ENCODE measurements at regions not wholly inside any gene's neighbourhood (a gene's known extent, or its start where the extent isn't known, plus 50 kb on each side); places are given as distances from the start of the nearest gene placed in this dataset.
"Not testable (repeated sequence)": the region's sequence is repeated elsewhere in the genome, so short reads cannot be mapped to it uniquely, and the experiment has no call there.

DNA sequence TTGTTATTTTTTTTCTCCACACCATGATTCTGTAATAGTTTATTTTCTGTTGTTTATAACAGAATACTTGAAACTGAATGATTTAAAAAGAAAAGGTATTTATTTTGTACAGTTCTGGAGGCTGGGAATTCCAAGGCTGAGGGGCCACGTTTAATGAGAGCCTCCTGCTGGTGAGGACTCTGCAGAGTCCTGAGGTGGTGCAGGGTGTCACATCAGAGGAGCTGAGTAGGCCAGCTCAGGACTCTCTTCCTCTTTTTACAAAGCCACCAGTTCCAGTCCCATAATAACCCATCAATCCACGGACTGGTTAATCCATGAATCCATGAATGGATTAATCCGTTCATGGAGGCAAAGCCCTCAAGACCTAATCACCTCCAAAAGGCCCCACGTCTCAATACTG is 71.6 kb downstream of the TFAP2A start:
- WGBS, 5 donors, result 50 to 52% (median 51%) methylated on average over 4 of the region's 4 CpGs
- intact Hi-C loops (cut with DNase I; ENCODE audit: low total_unique reads), result no loop called here
- H3K4me3 ChIP-seq, result no peak overlapping the region

DNA sequence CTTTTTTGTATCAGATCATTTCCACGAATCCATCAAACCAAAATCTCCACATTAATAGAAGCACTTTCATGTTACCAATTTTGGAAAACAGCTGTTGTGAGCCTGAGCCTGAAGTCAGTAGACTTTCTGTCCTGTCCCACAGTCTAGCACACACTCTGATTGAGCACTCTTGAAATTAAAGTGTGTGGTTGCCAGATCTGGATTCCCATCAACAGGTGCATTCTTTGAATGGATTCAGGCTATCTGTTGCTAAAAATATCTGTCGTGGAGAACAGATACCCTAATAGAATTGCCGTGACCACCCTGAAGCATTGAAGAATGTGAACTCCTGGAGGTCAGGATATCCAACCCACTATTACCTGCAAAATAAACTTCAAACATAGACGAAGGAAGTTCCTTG is 73.3 kb downstream of the TFAP2A start:
- H3K36me3 ChIP-seq, result no peaks in the 10 kb centered on the region
- TF ChIP-seq, protein P1, sequence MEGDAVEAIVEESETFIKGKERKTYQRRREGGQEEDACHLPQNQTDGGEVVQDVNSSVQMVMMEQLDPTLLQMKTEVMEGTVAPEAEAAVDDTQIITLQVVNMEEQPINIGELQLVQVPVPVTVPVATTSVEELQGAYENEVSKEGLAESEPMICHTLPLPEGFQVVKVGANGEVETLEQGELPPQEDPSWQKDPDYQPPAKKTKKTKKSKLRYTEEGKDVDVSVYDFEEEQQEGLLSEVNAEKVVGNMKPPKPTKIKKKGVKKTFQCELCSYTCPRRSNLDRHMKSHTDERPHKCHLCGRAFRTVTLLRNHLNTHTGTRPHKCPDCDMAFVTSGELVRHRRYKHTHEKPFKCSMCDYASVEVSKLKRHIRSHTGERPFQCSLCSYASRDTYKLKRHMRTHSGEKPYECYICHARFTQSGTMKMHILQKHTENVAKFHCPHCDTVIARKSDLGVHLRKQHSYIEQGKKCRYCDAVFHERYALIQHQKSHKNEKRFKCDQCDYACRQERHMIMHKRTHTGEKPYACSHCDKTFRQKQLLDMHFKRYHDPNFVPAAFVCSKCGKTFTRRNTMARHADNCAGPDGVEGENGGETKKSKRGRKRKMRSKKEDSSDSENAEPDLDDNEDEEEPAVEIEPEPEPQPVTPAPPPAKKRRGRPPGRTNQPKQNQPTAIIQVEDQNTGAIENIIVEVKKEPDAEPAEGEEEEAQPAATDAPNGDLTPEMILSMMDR (IDR thresholded peaks at IDR 0.05 in 8 of 11, conservative IDR thresholded peaks at IDR 0.05 in 3 of 11), result no peak
- TF ChIP-seq POLR2AphosphoS5 (IDR thresholded peaks at IDR 0.05) (no peak), POLR2A (IDR thresholded peaks at IDR 0.05) (no peak)
- intact Hi-C loops (cut with DNase I; ENCODE audit: low total_unique reads), result no loop called here
- peaks cover 0 to 5% (median 0%) of the 10 kb centered on the region in 7 donors for H3K27me3 ChIP-seq (replicated peaks in 1 of 7)
- no peaks in the 10 kb centered on the region for H3K4me1 ChIP-seq
- H3K4me3 ChIP-seq, result no peak overlapping the region
- H3K9me3 ChIP-seq, result peaks cover 0 to 6% (median 0%) of the 10 kb centered on the region in 8 donors
- DNase-seq, result no peak
- no peak overlapping the region for H3K27ac ChIP-seq
- 68 to 78% (median 74%) methylated on average over 4 of the region's 4 CpGs for WGBS, 5 donors

More for the DNA sequence above, 71.6 kb downstream of the TFAP2A start:
- no peak overlapping the region for H3K27ac ChIP-seq
- no peaks in the 10 kb centered on the region for H3K9me3 ChIP-seq
- H3K27me3 ChIP-seq (replicated peaks in 1 of 7), result peaks cover 0 to 5% (median 0%) of the 10 kb centered on the region in 7 donors
- DNase-seq, result no peak
- H3K36me3 ChIP-seq, result no peaks in the 10 kb centered on the region
- no peaks in the 10 kb centered on the region for H3K4me1 ChIP-seq
- TF ChIP-seq, protein P1 (IDR thresholded peaks at IDR 0.05 in 8 of 11, conservative IDR thresholded peaks at IDR 0.05 in 3 of 11), result no peak
- no peak for TF ChIP-seq POLR2A (IDR thresholded peaks at IDR 0.05)
- no peak for TF ChIP-seq POLR2AphosphoS5 (IDR thresholded peaks at IDR 0.05)

DNA sequence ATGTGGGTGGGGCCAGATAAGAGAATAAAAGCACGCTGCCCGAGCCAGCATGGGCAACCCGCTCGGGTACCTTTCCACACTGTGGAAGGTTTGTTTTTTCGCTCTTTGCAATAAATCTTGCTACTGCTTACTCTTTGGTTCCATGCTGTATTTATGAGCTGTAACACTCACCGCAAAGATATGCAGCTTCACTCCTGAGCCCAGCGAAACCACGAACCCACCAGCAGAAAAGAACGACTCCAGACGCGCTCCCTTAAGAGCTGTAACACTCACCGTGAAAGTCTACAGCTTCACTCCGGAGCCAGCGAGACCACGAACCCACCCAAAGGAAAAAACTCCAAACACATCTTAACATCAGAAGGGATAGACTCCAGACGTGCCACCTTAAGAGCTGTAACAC is 76.7 kb downstream of the TFAP2A start:
- WGBS, 5 donors, result 86 to 92% (median 89%) methylated on average over 16 of the region's 16 CpGs
- Histone ChIP-seq H3K36me3 (no peaks in the 10 kb centered on the region), H3K4me3 (no peak overlapping the region), H3K4me1 (no peaks in the 10 kb centered on the region), H3K9me3 (peaks cover 0 to 6% (median 0%) of the 10 kb centered on the region in 8 donors), H3K27ac (no peak overlapping the region), H3K27me3 (replicated peaks in 1 of 7) (peaks cover 0 to 5% (median 0%) of the 10 kb centered on the region in 7 donors)
- intact Hi-C loops (cut with DNase I; ENCODE audit: low total_unique reads), result no loop called here
- DNase-seq, result no peak
- TF ChIP-seq, protein P1 (IDR thresholded peaks at IDR 0.05 in 8 of 11, conservative IDR thresholded peaks at IDR 0.05 in 3 of 11), result no peak
- TF ChIP-seq POLR2AphosphoS5 (IDR thresholded peaks at IDR 0.05) (no peak), POLR2A (IDR thresholded peaks at IDR 0.05) (no peak)

DNA sequence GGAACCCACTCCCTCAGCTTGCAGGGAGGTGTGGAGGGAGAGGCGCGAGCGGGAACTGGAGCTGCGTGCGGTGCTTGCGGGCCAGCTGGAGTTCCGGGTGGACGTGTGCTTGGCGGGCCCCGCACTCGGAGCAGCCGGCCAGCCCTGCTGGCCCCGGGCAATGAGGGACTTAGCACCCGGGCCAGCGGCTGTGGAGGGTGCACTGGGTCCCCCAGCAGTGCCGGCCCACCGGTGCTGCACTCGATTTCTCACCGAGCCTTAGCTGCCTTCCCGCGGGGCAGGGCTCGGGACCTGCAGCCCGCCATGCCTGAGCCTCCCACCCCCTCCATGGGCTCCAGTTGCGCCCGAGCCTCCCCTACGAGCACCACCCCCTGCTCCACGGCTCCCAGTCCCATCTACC is 77.5 kb downstream of the TFAP2A start:
- H3K4me3 ChIP-seq; H3K4me1 ChIP-seq; H3K9me3 ChIP-seq; H3K27me3 ChIP-seq (replicated peaks in 1 of 7); H3K36me3 ChIP-seq; DNase-seq; H3K27ac ChIP-seq; intact Hi-C loops (cut with DNase I; ENCODE audit: low total_unique reads): not testable (repeated sequence)
- WGBS, 5 donors, result 82 to 97% (median 95%) methylated on average over 2 to 27 of the region's 27 CpGs

DNA sequence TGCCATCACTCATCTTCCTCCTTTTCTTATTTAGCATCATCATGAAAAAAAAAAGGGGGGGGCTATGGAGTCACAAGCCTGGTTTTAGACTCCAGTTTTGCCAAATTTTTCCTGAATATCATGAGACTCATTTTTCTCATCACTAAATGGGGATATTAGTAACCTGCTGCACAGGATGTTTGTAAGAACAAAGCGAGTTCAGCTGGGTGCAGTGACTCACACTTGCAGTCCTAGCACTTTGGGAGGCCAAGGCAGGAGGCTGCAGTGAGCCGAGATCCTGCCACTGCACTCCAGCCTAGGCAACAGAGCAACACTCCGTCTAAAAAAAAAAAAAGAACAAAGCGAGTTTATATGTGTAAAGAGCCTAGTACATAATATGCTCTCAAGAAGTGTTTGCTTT is 82.8 kb downstream of the TFAP2A start:
- DNase-seq, result no peak
- no peaks in the 10 kb centered on the region for H3K9me3 ChIP-seq
- no peaks in the 10 kb centered on the region for H3K27me3 ChIP-seq (replicated peaks in 1 of 7)
- no peak overlapping the region for H3K4me3 ChIP-seq
- no peak for TF ChIP-seq POLR2A (IDR thresholded peaks at IDR 0.05)
- no peaks in the 10 kb centered on the region for H3K36me3 ChIP-seq
- WGBS, 5 donors, result 82 to 88% (median 84%) methylated on average over 4 of the region's 4 CpGs
- H3K4me1 ChIP-seq, result no peaks in the 10 kb centered on the region
- H3K27ac ChIP-seq, result no peak overlapping the region
- intact Hi-C loops (cut with DNase I; ENCODE audit: low total_unique reads), result no loop called here

Measured in spleen (tissue), 11 donors.